GM23248 (cell line): ENCODE measurements at regions not wholly inside any gene's neighbourhood (a gene's known extent, or its start where the extent isn't known, plus 50 kb on each side); places are given as distances from the start of the nearest gene placed in this dataset.
A peak's percentile ranks its signal among the peaks of the same experiment; 100 is the strongest.

Source experiments
- DNase-seq: peaks from one replicate; pipeline ENCODE4 v3.0.0-alpha.2; 2015
- H2AFZ ChIP-seq: fragments of 200-600 bp; sonication (generic); 2 replicates; pipeline ENCODE4 v1.6.1; 2016; ENCODE audit warnings: antibody characterized with exemption
- H3F3A ChIP-seq: fragments of 200-600 bp; sonication (generic); 2 replicates; pipeline ENCODE4 v1.6.1; 2016; ENCODE audit warnings: mild to moderate bottlenecking, antibody characterized with exemption, mixed run types; ENCODE audit not compliant: insufficient read depth
- H3K27ac ChIP-seq: fragments of 200-600 bp; sonication (generic); 2 replicates; pipeline ENCODE4 v1.5.1; 2016; ENCODE audit warnings: mild to moderate bottlenecking
- H3K27me3 ChIP-seq: fragments of 200-600 bp; sonication (generic); replicated peaks from 2 replicates; pipeline ENCODE4 v1.6.1; 2016; ENCODE audit warnings: mild to moderate bottlenecking; ENCODE audit not compliant: insufficient read depth
- H3K36me3 ChIP-seq: fragments of 200-600 bp; sonication (generic); 2 replicates; pipeline ENCODE4 v1.6.1; 2016; ENCODE audit warnings: low read depth, mild to moderate bottlenecking
- H3K4me1 ChIP-seq: fragments of 200-600 bp; sonication (generic); 2 replicates; pipeline ENCODE4 v1.6.1; 2016; ENCODE audit warnings: mild to moderate bottlenecking; ENCODE audit not compliant: insufficient read depth
- H3K4me2 ChIP-seq: fragments of 200-600 bp; sonication (generic); one replicate; pipeline ENCODE4 v1.6.1; 2016; ENCODE audit warnings: mild to moderate bottlenecking; ENCODE audit not compliant: unreplicated experiment
- H3K4me3 ChIP-seq: fragments of 200-600 bp; sonication (generic); 2 replicates; pipeline ENCODE4 v1.5.1; 2016; ENCODE audit warnings: mild to moderate bottlenecking
- H3K79me2 ChIP-seq: fragments of 200-600 bp; sonication (generic); 2 replicates; pipeline ENCODE4 v1.6.1; 2016; ENCODE audit warnings: mild to moderate bottlenecking; ENCODE audit not compliant: insufficient read depth
- H3K9ac ChIP-seq: fragments of 200-600 bp; sonication (generic); 2 replicates; pipeline ENCODE4 v1.6.1; 2016; ENCODE audit warnings: mild to moderate bottlenecking
- H3K9me2 ChIP-seq: fragments of 200-600 bp; sonication (generic); 2 replicates; pipeline ENCODE4 v1.6.1; 2016; ENCODE audit warnings: mixed run types, mild to moderate bottlenecking, moderate library complexity; ENCODE audit not compliant: insufficient read depth
- H3K9me3 ChIP-seq: fragments of 200-600 bp; sonication (generic); one replicate; pipeline ENCODE4 v1.6.1; 2017; ENCODE audit warnings: low read depth
- H4K20me1 ChIP-seq: fragments of 200-600 bp; sonication (generic); 2 replicates; pipeline ENCODE4 v1.6.0; 2016; ENCODE audit not compliant: insufficient read depth
- EZH2 ChIP-seq: fragments of 200-600 bp; sonication (generic); IDR thresholded peaks from 2 replicates; pipeline ENCODE4 v1.6.1; 2018; ENCODE audit warnings: antibody characterized with exemption, mild to moderate bottlenecking; ENCODE audit not compliant: insufficient read depth, poor library complexity, severe bottlenecking
- EZH2phosphoT487 ChIP-seq: fragments of 200-600 bp; sonication (generic); IDR thresholded peaks from 2 replicates; pipeline ENCODE4 v1.6.1; 2018; ENCODE audit warnings: antibody characterized with exemption, moderate library complexity, mild to moderate bottlenecking, low read depth; ENCODE audit not compliant: insufficient read depth
- WGBS, 2 experiments: methylation state at CpG; one replicate each; pipeline ENCODE4 v1.1.6; 2015 to 2017; ENCODE audit warnings: low lambda C conversion rate in 2 of 2, low coverage in 1 of 2; ENCODE audit errors: missing lambda C conversion rate in 2 of 2; 5-methylcytosine and 5-hydroxymethylcytosine counted together
- in situ Hi-C: fragments of 300-500 bp; cut with MboI; formaldehyde crosslinking; loops from 2 replicates; pipeline ENCODE4 v1.15.0; 2020

DNA sequence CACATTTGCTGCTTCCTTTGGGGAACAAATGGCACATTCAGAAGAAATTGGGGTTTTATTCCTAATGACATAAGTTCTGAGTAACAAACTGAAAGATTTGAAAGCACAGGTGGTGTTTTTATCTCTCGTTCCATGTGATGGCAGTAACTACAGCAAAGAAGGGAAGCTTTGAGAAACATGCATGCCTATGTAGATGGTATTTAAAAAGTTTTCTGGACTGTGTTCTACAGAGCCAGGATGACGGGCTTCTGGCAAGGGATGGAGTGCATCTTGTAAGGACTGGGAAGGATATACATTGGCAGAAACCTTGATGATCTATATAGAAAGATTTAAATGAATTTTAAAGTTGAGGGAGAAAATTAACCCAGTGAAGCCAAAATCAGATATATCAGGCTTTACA is 362.2 kb upstream of the ROPN1 start:
- Histone ChIP-seq H3K4me2 (no peak overlapping the region), H3K79me2 (no peaks in the 10 kb centered on the region), H4K20me1 (no peaks in the 10 kb centered on the region), H3K9ac (no peak overlapping the region), H3K4me1 (no peaks in the 10 kb centered on the region), H3F3A (no peaks in the 10 kb centered on the region), H3K9me2 (no peaks in the 10 kb centered on the region), H2AFZ (no peak overlapping the region), H3K36me3 (no peaks in the 10 kb centered on the region), H3K27me3 (peaks cover 24% of the 10 kb centered on the region; the same call in 1 of the 2 replicates), H3K9me3 (no peaks in the 10 kb centered on the region), H3K4me3 (no peak overlapping the region), H3K27ac (no peak overlapping the region)
- 42 to 53% methylated on average over 2 of the region's 2 CpGs for WGBS, 2 experiments
- TF ChIP-seq EZH2phosphoT487 (no peak), EZH2 (no peak)
- in situ Hi-C loops = loop anchor here (10.0 kb wide), 1 partner anchor 201 kb away; no protein-coding TSS in a partner anchor
- DNase-seq = no peak

DNA sequence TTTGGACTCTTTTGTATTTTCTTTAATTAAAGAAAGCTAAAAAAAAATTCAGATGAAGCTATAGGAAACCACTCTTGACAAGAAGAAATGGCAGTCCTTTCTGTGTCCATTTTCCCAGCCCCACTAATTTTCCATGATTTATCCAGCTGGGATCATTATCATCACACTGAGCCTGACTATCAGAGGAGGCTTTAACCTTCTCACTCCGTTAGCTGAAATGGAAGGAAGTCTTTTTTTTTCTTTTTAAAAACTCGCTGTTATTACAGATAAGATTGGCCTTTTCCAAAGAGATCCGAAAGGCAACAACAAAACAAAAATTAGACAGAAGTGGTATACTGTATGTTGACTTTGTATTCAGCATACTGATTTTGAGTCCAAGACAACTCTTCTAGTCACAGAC is 366.2 kb upstream of the ROPN1 start:
- WGBS, 2 experiments = 67 to 69% methylated on average over 3 of the region's 3 CpGs
- Histone ChIP-seq H3K4me2 (no peak overlapping the region), H3F3A (no peaks in the 10 kb centered on the region), H3K9me2 (no peaks in the 10 kb centered on the region), H3K4me3 (no peak overlapping the region), H3K79me2 (no peaks in the 10 kb centered on the region), H3K27me3 (peaks cover 24% of the 10 kb centered on the region; the same call in 1 of the 2 replicates), H3K36me3 (no peaks in the 10 kb centered on the region), H2AFZ (no peak overlapping the region), H4K20me1 (no peaks in the 10 kb centered on the region), H3K9ac (no peak overlapping the region), H3K9me3 (no peaks in the 10 kb centered on the region), H3K27ac (no peak overlapping the region), H3K4me1 (no peaks in the 10 kb centered on the region)
- no peak for DNase-seq
- in situ Hi-C loops = loop anchor here (10.0 kb wide), 1 partner anchor 197 kb away; no protein-coding TSS in a partner anchor
- no peak for TF ChIP-seq EZH2phosphoT487
- TF ChIP-seq EZH2 = no peak

DNA sequence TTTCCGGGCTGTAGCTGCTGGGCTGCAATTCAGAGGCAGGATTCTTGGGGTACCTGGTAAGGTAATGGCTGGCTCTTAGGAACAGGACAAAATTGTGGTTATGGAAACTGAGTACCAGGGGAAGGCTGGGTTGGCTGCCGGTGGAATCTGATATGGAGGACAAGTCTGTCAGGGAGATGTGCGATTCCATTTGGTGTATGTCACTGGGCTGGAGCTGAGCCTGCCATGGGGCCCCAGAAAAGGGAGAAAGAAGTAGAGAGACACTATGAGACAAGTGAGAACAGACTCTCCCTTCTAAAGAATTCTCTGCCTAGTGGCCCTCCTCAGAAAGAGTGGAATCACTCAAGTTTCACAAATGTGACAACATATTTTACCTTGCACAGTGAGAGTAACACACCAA is 368.2 kb upstream of the ROPN1 start:
- Histone ChIP-seq H3K27ac (no peak overlapping the region), H3K9ac (no peak overlapping the region), H3K36me3 (no peaks in the 10 kb centered on the region), H3K9me3 (no peaks in the 10 kb centered on the region), H2AFZ (no peak overlapping the region), H3K27me3 (peaks cover 13% of the 10 kb centered on the region; the same call in 1 of the 2 replicates), H3K4me2 (no peak overlapping the region), H4K20me1 (no peaks in the 10 kb centered on the region), H3K4me1 (peaks cover 4% of the 10 kb centered on the region), H3K4me3 (no peak overlapping the region), H3K79me2 (no peaks in the 10 kb centered on the region), H3K9me2 (no peaks in the 10 kb centered on the region), H3F3A (no peaks in the 10 kb centered on the region)
- TF ChIP-seq EZH2phosphoT487 (no peak), EZH2 (no peak)
- DNase-seq = peak; percentile 13
- in situ Hi-C loops = no loop called here
- WGBS, 2 experiments = 26 to 37% methylated on average over 3 of the region's 3 CpGs

DNA sequence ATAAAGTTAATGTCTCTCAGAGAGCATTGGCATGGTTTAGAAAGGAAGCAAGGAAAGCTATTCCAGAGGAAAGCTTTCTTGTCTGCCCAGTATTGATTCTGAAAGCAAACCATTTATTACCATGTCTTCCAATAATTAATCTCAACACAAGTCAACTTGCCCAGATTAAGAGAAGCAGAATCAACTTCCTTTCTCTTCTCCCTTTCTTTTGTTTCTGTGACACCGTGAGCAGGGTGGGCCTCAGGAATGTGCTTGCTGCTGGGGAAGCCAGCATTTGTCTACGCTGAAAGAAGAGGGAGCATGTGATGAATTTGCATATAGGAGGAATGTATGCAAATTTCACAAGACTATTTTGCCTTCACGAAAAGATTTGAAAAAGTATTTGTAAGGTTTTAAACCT is 368.6 kb upstream of the ROPN1 start:
- Histone ChIP-seq H3K9me3 (no peaks in the 10 kb centered on the region), H3K4me3 (no peak overlapping the region), H3F3A (no peaks in the 10 kb centered on the region), H3K4me2 (no peak overlapping the region), H3K9me2 (no peaks in the 10 kb centered on the region), H3K4me1 (peaks cover 4% of the 10 kb centered on the region), H3K79me2 (no peaks in the 10 kb centered on the region), H3K36me3 (no peaks in the 10 kb centered on the region), H4K20me1 (no peaks in the 10 kb centered on the region), H3K27ac (no peak overlapping the region), H2AFZ (no peak overlapping the region), H3K27me3 (peaks cover 13% of the 10 kb centered on the region; the same call in 1 of the 2 replicates), H3K9ac (no peak overlapping the region)
- in situ Hi-C loops = no loop called here
- TF ChIP-seq EZH2 (no peak), EZH2phosphoT487 (no peak)
- WGBS, 2 experiments = 63 to 66% methylated on average over 3 of the region's 3 CpGs
- DNase-seq = no peak

DNA sequence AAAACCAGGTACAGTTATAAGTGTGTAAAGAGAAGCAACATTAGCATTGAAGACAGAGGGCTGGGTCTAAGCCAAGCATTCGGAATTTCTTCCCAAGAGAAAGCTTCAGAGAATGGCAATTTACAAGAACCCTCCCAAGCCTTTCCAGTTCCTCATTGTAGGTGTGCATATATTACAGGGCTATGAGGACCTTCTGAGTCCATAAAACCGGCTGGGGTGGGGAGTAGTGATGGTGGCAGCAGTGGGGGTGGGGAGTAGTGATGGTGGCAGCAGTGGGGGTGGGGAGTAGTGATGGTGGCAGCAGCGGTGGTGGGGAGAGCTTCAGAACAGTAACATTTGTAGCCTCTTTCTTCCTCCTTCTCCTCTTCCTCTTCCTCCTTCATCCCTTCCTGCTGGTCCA is 368.7 kb upstream of the UMPS start:
- Histone ChIP-seq H3K27me3 (peaks cover 11% of the 10 kb centered on the region; the same call in 1 of the 2 replicates), H3K79me2 (no peaks in the 10 kb centered on the region), H4K20me1 (no peaks in the 10 kb centered on the region), H3K9me2 (no peaks in the 10 kb centered on the region), H3K9ac (no peak overlapping the region), H3F3A (no peaks in the 10 kb centered on the region), H3K4me1 (peaks cover 4% of the 10 kb centered on the region), H2AFZ (no peak overlapping the region), H3K9me3 (no peaks in the 10 kb centered on the region), H3K4me3 (no peak overlapping the region), H3K4me2 (no peak overlapping the region), H3K36me3 (no peaks in the 10 kb centered on the region), H3K27ac (no peak overlapping the region)
- TF ChIP-seq EZH2phosphoT487 (no peak), EZH2 (no peak)
- in situ Hi-C loops = no loop called here
- WGBS, 2 experiments = 69 to 78% methylated on average over 2 to 3 of the region's 3 CpGs
- no peak for DNase-seq
